Skeletal muscle tissue (tissue), 3 donors: ENCODE measurements at regions not wholly inside any gene's neighbourhood (a gene's known extent, or its start where the extent isn't known, plus 50 kb on each side); places are given as distances from the start of the nearest gene placed in this dataset.

Experiments
- H3K27ac ChIP-seq: one replicate; pipeline ENCODE4 v1.7.0; 2013; ENCODE audit warnings: mild to moderate bottlenecking, low read depth, low read length, inconsistent platforms
- H3K27me3 ChIP-seq, 3 donors: one replicate each; pipeline ENCODE4 v1.7.0; 2013; ENCODE audit warnings: low read length in 3 of 3; ENCODE audit not compliant: control insufficient read depth in 3 of 3, insufficient read depth in 3 of 3
- H3K36me3 ChIP-seq, 3 donors: one replicate each; pipeline ENCODE4 v1.7.0; 2013; ENCODE audit warnings: low read length in 3 of 3; ENCODE audit not compliant: control insufficient read depth in 3 of 3, insufficient read depth in 3 of 3
- H3K4me1 ChIP-seq, 3 donors: one replicate each; pipeline ENCODE4 v1.7.0; 2013; ENCODE audit warnings: low read length in 3 of 3, mild to moderate bottlenecking in 3 of 3; ENCODE audit not compliant: control insufficient read depth in 3 of 3, insufficient read depth in 3 of 3
- H3K4me3 ChIP-seq, 3 donors: one replicate each; pipeline ENCODE4 v1.7.0; 2013; ENCODE audit warnings: low read length in 3 of 3
- H3K9ac ChIP-seq, 3 donors: one replicate each; pipeline ENCODE4 v1.7.0; 2013; ENCODE audit warnings: low read length in 3 of 3, mild to moderate bottlenecking in 3 of 3, moderate library complexity in 2 of 3, low read depth in 1 of 3
- H3K9me3 ChIP-seq, 3 donors: one replicate each; pipeline ENCODE4 v1.7.0; 2013; ENCODE audit warnings: low read length in 3 of 3; ENCODE audit not compliant: control insufficient read depth in 3 of 3
- donor health status: Osteomylitis.

- Histone ChIP-seq H3K36me3 (no peaks in the 10 kb centered on the region), H3K9ac (no peak overlapping the region), H3K27ac (no peak overlapping the region), H3K27me3 (no peaks in the 10 kb centered on the region), H3K4me1 (no peaks in the 10 kb centered on the region), H3K4me3 (no peak overlapping the region), H3K9me3 (no peaks in the 10 kb centered on the region)
Observed at GRCh38 chr6:139490482-139490881, 116.0 kb upstream of the CITED2 start.

- Histone ChIP-seq H3K36me3 (no peaks in the 10 kb centered on the region), H3K4me3 (no peak overlapping the region), H3K9ac (no peak overlapping the region)
Observed at GRCh38 chr6:139486476-139486799, 112.0 kb upstream of the CITED2 start.

DNA sequence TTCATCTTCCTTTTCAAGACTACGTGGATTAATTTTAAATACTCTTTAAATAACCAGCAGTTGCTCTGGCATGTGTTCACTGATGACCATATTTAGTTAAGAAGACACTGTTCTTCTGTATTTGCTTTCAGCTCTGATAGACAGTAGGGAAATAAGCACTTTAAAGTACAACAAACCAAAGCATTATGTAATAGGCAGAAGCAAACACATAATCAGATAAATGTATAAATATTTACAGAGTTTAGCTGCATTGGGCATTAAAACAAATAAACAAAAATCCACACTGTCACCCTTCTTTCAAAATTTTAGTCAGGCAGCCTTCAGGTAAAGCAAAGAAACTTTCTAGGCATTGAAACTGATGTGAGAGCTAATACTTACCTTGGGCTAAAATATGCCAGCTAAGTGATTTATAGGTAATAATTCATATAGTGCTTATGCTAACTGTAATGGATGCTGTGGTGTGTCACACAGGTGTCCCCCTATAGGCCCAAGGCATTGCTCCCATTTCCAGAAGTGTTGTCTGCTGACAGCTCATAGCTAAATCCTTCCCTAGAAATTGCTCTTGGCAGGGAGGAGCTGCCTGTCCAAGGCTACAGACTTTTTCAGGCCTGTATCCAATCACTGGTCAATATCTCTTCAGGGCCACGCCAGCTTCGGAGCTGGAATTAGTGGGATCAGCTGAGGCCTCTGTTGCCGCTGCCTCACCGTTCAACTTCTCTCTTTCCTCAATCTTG lies 111.5 kb upstream of the CITED2 start:
- H3K4me3 ChIP-seq, result no peak overlapping the region
- no peaks in the 10 kb centered on the region for H3K9me3 ChIP-seq
- H3K36me3 ChIP-seq, result no peaks in the 10 kb centered on the region
- H3K27me3 ChIP-seq, result no peaks in the 10 kb centered on the region
- no peak overlapping the region for H3K27ac ChIP-seq
- H3K9ac ChIP-seq, result no peak overlapping the region
- no peaks in the 10 kb centered on the region for H3K4me1 ChIP-seq

More at GRCh38 chr6:139486476-139486799, 112.0 kb upstream of the CITED2 start:
- H3K4me1 ChIP-seq, result no peaks in the 10 kb centered on the region
- H3K27me3 ChIP-seq, result no peaks in the 10 kb centered on the region
- H3K9me3 ChIP-seq, result no peaks in the 10 kb centered on the region
- H3K27ac ChIP-seq, result no peak overlapping the region

DNA sequence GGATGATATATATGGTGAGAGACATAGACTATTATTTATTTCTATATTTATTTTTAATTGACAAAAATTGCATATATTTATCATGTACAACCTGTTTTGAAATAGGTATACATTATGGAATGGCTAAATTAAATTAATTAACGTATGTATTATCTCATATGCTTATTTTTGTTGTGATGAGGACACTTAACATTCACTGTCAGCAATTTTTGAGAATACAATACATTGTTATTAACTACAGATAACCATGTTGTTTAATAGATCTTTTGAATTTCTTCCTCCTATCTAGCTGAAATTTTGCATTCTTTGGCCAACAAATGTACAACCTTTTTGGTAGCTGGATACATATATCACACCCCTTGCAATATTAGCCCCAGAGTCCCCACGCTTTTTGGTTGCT lies 110.7 kb upstream of the CITED2 start:
- no peaks in the 10 kb centered on the region for H3K4me1 ChIP-seq

GRCh38 chr6:139483079-139483478 lies 108.6 kb upstream of the CITED2 start:
- Histone ChIP-seq H3K9ac (no peak overlapping the region), H3K4me3 (no peak overlapping the region), H3K27ac (no peak overlapping the region), H3K27me3 (no peaks in the 10 kb centered on the region), H3K9me3 (no peaks in the 10 kb centered on the region), H3K36me3 (no peaks in the 10 kb centered on the region), H3K4me1 (no peaks in the 10 kb centered on the region)

More for the DNA sequence above, 110.7 kb upstream of the CITED2 start:
- Histone ChIP-seq H3K27me3 (no peaks in the 10 kb centered on the region), H3K27ac (no peak overlapping the region), H3K9ac (no peak overlapping the region), H3K9me3 (no peaks in the 10 kb centered on the region), H3K4me3 (no peak overlapping the region), H3K36me3 (no peaks in the 10 kb centered on the region)

DNA sequence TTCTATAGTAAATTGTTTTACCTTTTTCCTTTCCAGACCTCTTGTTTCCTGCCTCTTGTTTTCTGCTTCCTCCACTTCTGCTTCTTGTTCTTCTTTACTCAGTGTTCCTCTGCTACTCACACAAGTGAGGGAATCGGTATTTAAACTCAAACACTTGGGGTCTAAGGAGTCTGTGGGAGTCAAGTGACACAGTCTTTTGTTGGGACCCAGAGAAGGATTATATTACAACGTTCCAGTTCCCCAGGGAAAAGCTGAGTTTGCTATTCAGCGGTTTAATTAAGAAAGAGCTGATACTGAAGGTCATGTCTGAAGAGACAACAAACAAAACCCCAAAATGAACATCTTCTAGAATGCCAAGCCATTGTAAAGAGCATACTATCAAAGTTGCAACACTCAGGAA lies 107.8 kb upstream of the CITED2 start:
- no peaks in the 10 kb centered on the region for H3K27me3 ChIP-seq
- H3K9me3 ChIP-seq, result no peaks in the 10 kb centered on the region
- H3K36me3 ChIP-seq, result no peaks in the 10 kb centered on the region
- no peak overlapping the region for H3K9ac ChIP-seq
- H3K4me3 ChIP-seq, result no peak overlapping the region
- H3K27ac ChIP-seq, result no peak overlapping the region
- no peaks in the 10 kb centered on the region for H3K4me1 ChIP-seq

DNA sequence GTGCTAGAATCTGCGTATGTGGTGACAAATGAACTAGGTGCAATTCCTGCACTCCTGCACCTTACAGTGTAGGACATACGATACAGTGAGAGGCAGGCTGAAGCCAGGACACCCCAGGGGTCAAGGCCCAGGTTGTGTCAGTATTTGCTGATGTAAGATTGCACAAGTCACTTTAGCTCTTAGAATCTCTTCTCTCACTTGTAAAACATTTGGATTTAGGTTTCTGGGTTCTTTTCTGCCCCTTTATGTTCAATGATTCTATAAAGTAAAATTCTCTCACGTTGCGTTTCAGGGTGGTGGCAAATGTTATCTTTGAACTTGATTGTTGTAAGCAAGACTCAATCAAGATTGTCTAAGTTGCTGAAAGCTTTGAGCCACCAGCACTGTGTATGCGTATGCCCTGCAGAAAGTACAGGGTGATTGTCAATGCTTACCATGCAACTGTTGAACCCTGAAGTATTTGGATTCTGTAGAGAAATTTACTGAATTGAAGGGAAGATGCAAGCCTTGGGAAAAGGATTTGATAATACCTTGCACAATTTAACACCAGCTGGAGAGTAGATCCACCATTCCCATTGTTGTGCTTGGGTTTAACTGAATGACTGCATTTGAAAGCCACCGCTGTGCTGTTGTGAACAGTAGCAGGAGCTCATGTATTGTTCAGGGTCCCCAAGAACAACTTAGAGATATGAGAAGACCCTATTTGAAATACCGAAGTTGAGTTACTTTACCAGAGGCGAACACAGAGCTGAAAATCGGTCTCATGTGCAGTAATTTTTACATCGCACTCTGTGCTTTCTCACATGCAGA lies 106.1 kb upstream of the CITED2 start:
- Histone ChIP-seq H3K27ac (no peak overlapping the region), H3K9ac (no peak overlapping the region), H3K36me3 (no peaks in the 10 kb centered on the region), H3K9me3 (no peaks in the 10 kb centered on the region), H3K4me3 (no peak overlapping the region), H3K27me3 (no peaks in the 10 kb centered on the region), H3K4me1 (no peaks in the 10 kb centered on the region)

DNA sequence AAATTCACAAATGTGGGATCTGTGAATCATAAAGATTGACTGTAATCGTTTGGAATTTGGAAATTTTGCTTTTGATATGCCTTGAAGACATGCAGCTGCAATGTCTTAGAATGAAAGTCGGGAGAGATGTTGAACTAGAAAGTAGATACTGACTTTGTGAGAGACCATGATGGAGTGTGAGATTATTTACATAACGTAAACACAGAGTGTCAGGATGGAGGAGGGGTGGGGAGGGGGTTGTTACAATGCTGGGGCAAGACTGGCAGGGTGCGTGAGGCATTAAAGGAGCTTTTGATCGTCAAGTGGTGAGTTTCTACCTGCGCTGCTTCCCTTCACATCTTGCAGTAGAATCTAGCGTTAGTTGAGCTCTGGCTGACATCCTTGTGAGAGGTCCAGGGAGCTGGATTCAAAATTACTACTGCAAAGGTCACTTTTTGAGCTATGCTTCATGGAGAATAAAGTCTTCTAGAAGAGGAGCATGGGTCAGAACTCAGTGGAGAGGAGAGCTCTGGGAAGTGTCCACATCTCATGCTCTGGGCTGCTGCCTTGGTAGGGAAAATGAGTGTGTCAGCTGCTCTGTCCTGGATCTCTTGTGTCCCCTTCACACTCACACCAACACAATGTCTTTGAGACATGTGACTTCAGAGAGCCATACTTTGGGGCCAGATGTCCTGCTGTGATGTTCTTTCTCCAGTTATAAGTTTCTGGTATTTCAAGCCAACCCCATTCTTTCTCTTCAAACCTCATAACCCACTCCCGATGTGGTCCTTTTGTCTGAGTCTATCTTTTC lies 105.2 kb upstream of the CITED2 start:
- Histone ChIP-seq H3K9ac (no peak overlapping the region), H3K4me3 (no peak overlapping the region), H3K4me1 (peaks cover 0 to 3% (median 2%) of the 10 kb centered on the region in 3 donors), H3K36me3 (no peaks in the 10 kb centered on the region), H3K27ac (no peak overlapping the region), H3K9me3 (no peaks in the 10 kb centered on the region), H3K27me3 (no peaks in the 10 kb centered on the region)

GRCh38 chr6:139475646-139476045 lies 101.2 kb upstream of the CITED2 start:
- Histone ChIP-seq H3K9ac (no peak overlapping the region), H3K27me3 (no peaks in the 10 kb centered on the region), H3K4me1 (peaks cover 10 to 18% (median 14%) of the 10 kb centered on the region in 3 donors), H3K36me3 (no peaks in the 10 kb centered on the region), H3K9me3 (no peaks in the 10 kb centered on the region), H3K4me3 (no peak overlapping the region), H3K27ac (no peak overlapping the region)

DNA sequence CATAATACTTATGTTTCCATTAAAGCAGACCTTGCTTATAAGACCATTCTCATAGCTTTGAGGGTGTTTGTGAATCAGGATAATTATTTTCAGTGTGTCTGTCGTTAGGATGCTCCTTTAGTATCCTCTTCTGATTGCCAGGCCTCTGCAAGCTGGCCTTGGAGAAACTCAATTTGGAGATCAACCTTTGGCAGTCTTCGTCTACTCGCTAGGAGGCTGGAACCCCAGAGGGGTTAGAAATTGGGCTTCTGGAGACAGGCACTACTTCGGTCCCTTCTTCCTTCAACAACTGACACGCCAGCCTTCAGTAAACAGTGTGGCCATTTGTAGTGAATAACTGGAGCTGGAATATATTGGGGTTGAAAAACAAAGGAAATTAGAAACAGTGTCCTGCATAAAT lies 100.8 kb upstream of the CITED2 start:
- Histone ChIP-seq H3K27ac (no peak overlapping the region), H3K4me3 (no peak overlapping the region), H3K4me1 (peaks cover 10 to 18% (median 14%) of the 10 kb centered on the region in 3 donors), H3K27me3 (no peaks in the 10 kb centered on the region), H3K9me3 (no peaks in the 10 kb centered on the region), H3K36me3 (no peaks in the 10 kb centered on the region), H3K9ac (no peak overlapping the region)
